Caco-2 (cell line): ENCODE measurements at regions not wholly inside any gene's neighbourhood (a gene's known extent, or its start where the extent isn't known, plus 50 kb on each side); places are given as distances from the start of the nearest gene placed in this dataset.

Source experiments
- BruUV-seq: library from RNA; stranded (reverse); fragments of 400-500 nt; replicated peaks from 2 replicates; lab custom pipeline; 2021; lab: Mats Ljungman, UMichigan
- CTCF ChIA-PET: fragments of 300-600 bp; sonication (Branson Sonifier 250); formaldehyde crosslinking; loops from one replicate; lab custom pipeline; 2022; ENCODE audit warnings: antibody characterized with exemption; lab: Charles Lee
- POLR2A ChIA-PET: fragments of 300-600 bp; sonication (Branson Sonifier 250); formaldehyde crosslinking; loops from one replicate; lab custom pipeline; 2022; ENCODE audit warnings: antibody characterized with exemption; lab: Charles Lee
- DNase-seq, 2 experiments: peaks; one replicate each; pipeline versions ENCODE4 v3.0.0 to v3.0.0-alpha.2; 2020 to 2022
- H3K27me3 ChIP-seq: replicated peaks from 2 replicates; pipeline ENCODE4 v1.6.0; 2011; ENCODE audit warnings: low read length; ENCODE audit not compliant: control insufficient read depth, insufficient read depth
- H3K36me3 ChIP-seq: 2 replicates; pipeline ENCODE4 v1.5.1; 2011; ENCODE audit warnings: low read length; ENCODE audit not compliant: control insufficient read depth, insufficient read depth
- H3K4me1 ChIP-seq: fragments of 250-450 bp; sonication (Bioruptor Pico); 2 replicates; pipeline ENCODE4 v1.5.1; 2020; ENCODE audit warnings: mild to moderate bottlenecking
- H3K4me3 ChIP-seq: 2 replicates; pipeline ENCODE4 v1.5.1; 2011; ENCODE audit warnings: low read depth, mild to moderate bottlenecking, control low read depth, low read length
- H3K9me3 ChIP-seq: fragments of 250-450 bp; sonication (Bioruptor Pico); 2 replicates; pipeline ENCODE4 v1.5.1; 2020; ENCODE audit warnings: mild to moderate bottlenecking, moderate library complexity
- H3K27ac Mint-ChIP-seq: one replicate; pipeline ENCODE4 v1.8.0; 2022; ENCODE audit warnings: mixed read lengths; ENCODE audit not compliant: unreplicated experiment
- H3K27me3 Mint-ChIP-seq: one replicate; pipeline ENCODE4 v1.8.0; 2022; ENCODE audit warnings: mixed read lengths; ENCODE audit not compliant: insufficient read depth, unreplicated experiment
- H3K36me3 Mint-ChIP-seq: one replicate; pipeline ENCODE4 v1.8.0; 2022; ENCODE audit warnings: mild to moderate bottlenecking, mixed read lengths; ENCODE audit not compliant: insufficient read depth, unreplicated experiment
- H3K4me1 Mint-ChIP-seq: one replicate; pipeline ENCODE4 v1.8.0; 2022; ENCODE audit warnings: low read depth, mixed read lengths; ENCODE audit not compliant: unreplicated experiment
- H3K4me3 Mint-ChIP-seq: one replicate; pipeline ENCODE4 v1.8.0; 2022; ENCODE audit warnings: mild to moderate bottlenecking, moderate library complexity, mixed read lengths; ENCODE audit not compliant: unreplicated experiment
- H3K9me3 Mint-ChIP-seq: one replicate; pipeline ENCODE4 v1.8.0; 2022; ENCODE audit warnings: mixed read lengths; ENCODE audit not compliant: unreplicated experiment
- intact Hi-C: fragments of 100-400 bp; cut with micrococcal nuclease; formaldehyde crosslinking; loops from one replicate; pipeline ENCODE4 v1.10.0; 2022; ENCODE audit not compliant: unreplicated experiment
- TF ChIP-seq, protein P1 (sequence below), 2 experiments: fragments of 200-600 bp in 1 of 2; IDR thresholded peaks; 1 replicate in 1 of 2; 2 replicates in 1 of 2; pipeline versions ENCODE4 v1.5.1 to v1.8.0; 2011 to 2022; ENCODE audit warnings: antibody characterized with exemption in 1 of 2, control low read depth in 1 of 2, inconsistent platforms in 1 of 2, low read depth in 1 of 2, low read length in 1 of 2, mild to moderate bottlenecking in 1 of 2, moderate library complexity in 1 of 2; ENCODE audit not compliant: insufficient read depth in 1 of 2, severe bottlenecking in 1 of 2, unreplicated experiment in 1 of 2

DNA sequence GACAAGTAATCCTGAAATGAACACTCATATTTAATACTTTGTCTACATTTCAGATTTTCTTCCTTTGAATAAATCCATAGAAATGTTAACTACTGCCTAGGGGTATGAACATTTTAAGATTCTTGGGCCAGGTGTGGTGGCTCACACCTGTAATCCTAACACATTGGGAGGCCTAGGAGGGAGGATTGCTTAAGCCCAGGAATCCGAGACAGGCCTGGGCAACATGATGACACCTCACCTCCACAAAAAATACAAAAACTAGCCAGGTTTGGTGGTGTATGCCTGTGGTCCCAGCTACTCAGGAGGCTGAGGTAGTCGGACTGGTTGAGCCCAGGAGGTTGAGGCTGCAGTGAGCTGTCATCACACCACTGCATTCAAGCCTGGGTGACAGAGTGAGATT, 73.9 kb upstream of the PIAS1 start:
- intact Hi-C loops, result no loop called here
- Mint-ChIP-seq H3K36me3 (peaks cover 6% of the 10 kb centered on the region), H3K9me3 (peaks cover 22% of the 10 kb centered on the region), H3K27me3 (no peaks in the 10 kb centered on the region), H3K27ac (no peak overlapping the region), H3K4me3 (no peak overlapping the region), H3K4me1 (peaks cover 7% of the 10 kb centered on the region)
- no peak for DNase-seq
- no peaks in the 10 kb centered on the region for H3K36me3 ChIP-seq
- no peaks in the 10 kb centered on the region for H3K27me3 ChIP-seq
- H3K4me1 ChIP-seq, result no peaks in the 10 kb centered on the region
- peaks cover 4% of the 10 kb centered on the region; the same call in 1 of the 2 replicates for H3K9me3 ChIP-seq
- BruUV-seq, result no TSS peak
- ChIA-PET POLR2A (no interaction called here), CTCF (no interaction called here)
- TF ChIP-seq, protein P1, sequence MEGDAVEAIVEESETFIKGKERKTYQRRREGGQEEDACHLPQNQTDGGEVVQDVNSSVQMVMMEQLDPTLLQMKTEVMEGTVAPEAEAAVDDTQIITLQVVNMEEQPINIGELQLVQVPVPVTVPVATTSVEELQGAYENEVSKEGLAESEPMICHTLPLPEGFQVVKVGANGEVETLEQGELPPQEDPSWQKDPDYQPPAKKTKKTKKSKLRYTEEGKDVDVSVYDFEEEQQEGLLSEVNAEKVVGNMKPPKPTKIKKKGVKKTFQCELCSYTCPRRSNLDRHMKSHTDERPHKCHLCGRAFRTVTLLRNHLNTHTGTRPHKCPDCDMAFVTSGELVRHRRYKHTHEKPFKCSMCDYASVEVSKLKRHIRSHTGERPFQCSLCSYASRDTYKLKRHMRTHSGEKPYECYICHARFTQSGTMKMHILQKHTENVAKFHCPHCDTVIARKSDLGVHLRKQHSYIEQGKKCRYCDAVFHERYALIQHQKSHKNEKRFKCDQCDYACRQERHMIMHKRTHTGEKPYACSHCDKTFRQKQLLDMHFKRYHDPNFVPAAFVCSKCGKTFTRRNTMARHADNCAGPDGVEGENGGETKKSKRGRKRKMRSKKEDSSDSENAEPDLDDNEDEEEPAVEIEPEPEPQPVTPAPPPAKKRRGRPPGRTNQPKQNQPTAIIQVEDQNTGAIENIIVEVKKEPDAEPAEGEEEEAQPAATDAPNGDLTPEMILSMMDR (IDR thresholded peaks at IDR 0.05; ENCODE audit: insufficient read depth in 1 of 2, low read depth in 1 of 2, low read length in 1 of 2, severe bottlenecking in 1 of 2, unreplicated experiment in 1 of 2), result no peak
- no peak overlapping the region for H3K4me3 ChIP-seq

- Histone ChIP-seq H3K27me3 (no peaks in the 10 kb centered on the region), H3K36me3 (no peaks in the 10 kb centered on the region), H3K4me1 (no peaks in the 10 kb centered on the region), H3K9me3 (peaks cover 4% of the 10 kb centered on the region; the same call in 1 of the 2 replicates), H3K4me3 (no peak overlapping the region)
- ChIA-PET CTCF (no interaction called here), POLR2A (no interaction called here)
- Mint-ChIP-seq H3K9me3 (peaks cover 18% of the 10 kb centered on the region), H3K36me3 (peaks cover 6% of the 10 kb centered on the region), H3K4me3 (no peak overlapping the region), H3K4me1 (peaks cover 7% of the 10 kb centered on the region), H3K27me3 (no peaks in the 10 kb centered on the region), H3K27ac (no peak overlapping the region)
- BruUV-seq, result no TSS peak
- TF ChIP-seq, protein P1 (IDR thresholded peaks at IDR 0.05; ENCODE audit: insufficient read depth in 1 of 2, low read depth in 1 of 2, low read length in 1 of 2, severe bottlenecking in 1 of 2, unreplicated experiment in 1 of 2), result no peak
- DNase-seq, result no peak
- intact Hi-C loops, result no loop called here
Observed at GRCh38 chr15:67980773-67981685, 73.1 kb upstream of the PIAS1 start.

- POLR2A ChIA-PET, result no interaction called here
- H3K4me1 Mint-ChIP-seq, result peaks cover 7% of the 10 kb centered on the region
Observed at GRCh38 chr15:67981848-67982247, 72.3 kb upstream of the PIAS1 start.

More at GRCh38 chr15:67981848-67982247, 72.3 kb upstream of the PIAS1 start:
- Histone ChIP-seq H3K4me3 (no peak overlapping the region), H3K9me3 (no peaks in the 10 kb centered on the region), H3K27me3 (no peaks in the 10 kb centered on the region), H3K36me3 (no peaks in the 10 kb centered on the region), H3K4me1 (no peaks in the 10 kb centered on the region)
- Mint-ChIP-seq H3K27me3 (no peaks in the 10 kb centered on the region), H3K4me3 (no peak overlapping the region), H3K9me3 (peaks cover 13% of the 10 kb centered on the region), H3K27ac (no peak overlapping the region), H3K36me3 (peaks cover 6% of the 10 kb centered on the region)
- intact Hi-C loops, result no loop called here
- no peak for DNase-seq
- CTCF ChIA-PET, result no interaction called here
- no TSS peak for BruUV-seq
- TF ChIP-seq, protein P1 (IDR thresholded peaks at IDR 0.05; ENCODE audit: insufficient read depth in 1 of 2, low read depth in 1 of 2, low read length in 1 of 2, severe bottlenecking in 1 of 2, unreplicated experiment in 1 of 2), result no peak
